SK-N-MC (cell line): ENCODE measurements at regions not wholly inside any gene's neighbourhood (a gene's known extent, or its start where the extent isn't known, plus 50 kb on each side); places are given as distances from the start of the nearest gene placed in this dataset.

Experiments
- EZH2 ChIP-seq: fragments of 200-600 bp; sonication (generic); IDR thresholded peaks from one replicate; pipeline ENCODE4 v1.6.1; 2017; ENCODE audit warnings: antibody characterized with exemption
- FOXP2 ChIP-seq: optimal IDR thresholded peaks from 2 replicates; pipeline ENCODE3; 2011; ENCODE audit warnings: mild to moderate bottlenecking, moderate library complexity; ENCODE audit not compliant: insufficient read depth; ENCODE audit errors: extremely low read length, control extremely low read depth
- POLR2AphosphoS5 ChIP-seq: IDR thresholded peaks from 2 replicates; pipeline ENCODE4 v1.6.1; 2012; ENCODE audit warnings: mild to moderate bottlenecking, low read depth, low read length, borderline replicate concordance

DNA sequence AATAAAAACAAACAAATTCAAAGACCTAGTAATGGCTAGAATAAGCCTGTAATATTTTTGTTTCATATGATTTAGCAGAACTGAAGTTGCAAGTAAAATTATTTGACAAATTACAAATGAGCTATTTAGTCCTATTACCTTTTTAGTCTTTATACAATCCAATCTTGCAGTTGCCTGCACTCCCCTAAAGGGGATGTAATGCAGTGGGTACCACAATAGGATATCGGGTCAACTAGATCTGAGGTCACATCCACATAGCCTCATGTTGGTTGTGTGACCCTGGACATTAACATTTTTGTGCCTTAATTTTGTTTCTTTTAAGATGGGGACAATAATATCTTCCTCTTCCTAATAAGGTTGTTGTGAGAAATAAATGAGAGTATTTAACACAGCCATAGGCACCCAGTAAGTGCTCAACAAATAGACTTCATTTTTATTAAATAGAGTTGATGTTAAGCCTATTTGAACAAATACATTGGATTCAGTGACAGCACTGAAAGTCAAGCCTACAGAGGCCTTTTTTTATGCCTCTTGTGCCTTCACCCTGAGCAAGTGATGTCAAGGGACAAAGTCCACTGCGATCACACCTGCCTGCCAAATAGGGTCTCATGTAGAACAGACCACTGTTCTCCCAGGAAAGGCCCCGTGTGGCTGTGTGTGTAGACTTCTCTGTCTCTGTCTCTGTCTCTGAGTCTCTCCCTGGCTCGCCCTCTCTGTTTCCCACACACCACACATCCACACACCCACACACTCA, 124.8 kb downstream of the EVX1 start:
- TF ChIP-seq POLR2AphosphoS5: no peak
- TF ChIP-seq EZH2: no peak
- TF ChIP-seq FOXP2: no peak
